SH-SY5Y (cell line): ENCODE measurements at regions not wholly inside any gene's neighbourhood (a gene's known extent, or its start where the extent isn't known, plus 50 kb on each side); places are given as distances from the start of the nearest gene placed in this dataset.

Experiments
- GATA2 ChIP-seq: IDR thresholded peaks from 2 replicates; pipeline ENCODE4 v1.6.1; 2011; ENCODE audit warnings: mild to moderate bottlenecking, low read depth, low read length
- GATA3 ChIP-seq: IDR thresholded peaks from 2 replicates; pipeline ENCODE4 v1.6.1; 2011; ENCODE audit warnings: low read depth, mild to moderate bottlenecking, low read length, moderate library complexity

- TF ChIP-seq GATA2, result no peak
- TF ChIP-seq GATA3, result no peak
Observed at GRCh38 chr15:61684749-61685467, 375.3 kb downstream of the VPS13C start.
